ENCODE measurements at regions not wholly inside any gene's neighbourhood (a gene's known extent, or its start where the extent isn't known, plus 50 kb on each side); places are given as distances from the start of the nearest gene placed in this dataset.

DNA sequence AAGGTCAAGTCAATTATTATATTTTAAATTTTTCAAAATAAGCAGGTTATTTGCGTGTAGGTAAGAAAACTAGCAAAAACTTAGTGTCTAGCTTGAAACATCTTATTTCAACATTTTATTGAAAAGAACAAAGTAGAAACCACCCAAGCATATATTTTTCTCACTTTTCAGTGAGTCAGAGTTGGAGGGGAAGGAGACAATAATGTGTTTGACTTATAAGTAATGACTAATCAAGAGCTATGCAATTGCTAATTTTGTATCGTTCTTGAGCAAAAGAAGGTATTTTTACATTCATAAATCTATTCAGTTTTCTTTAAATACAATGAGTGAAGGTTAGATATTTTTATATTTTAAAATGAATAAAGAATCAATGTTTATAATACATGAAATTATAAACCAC is 54.4 kb upstream of the P2RY1 start:
- DNase-seq: no peak

DNA sequence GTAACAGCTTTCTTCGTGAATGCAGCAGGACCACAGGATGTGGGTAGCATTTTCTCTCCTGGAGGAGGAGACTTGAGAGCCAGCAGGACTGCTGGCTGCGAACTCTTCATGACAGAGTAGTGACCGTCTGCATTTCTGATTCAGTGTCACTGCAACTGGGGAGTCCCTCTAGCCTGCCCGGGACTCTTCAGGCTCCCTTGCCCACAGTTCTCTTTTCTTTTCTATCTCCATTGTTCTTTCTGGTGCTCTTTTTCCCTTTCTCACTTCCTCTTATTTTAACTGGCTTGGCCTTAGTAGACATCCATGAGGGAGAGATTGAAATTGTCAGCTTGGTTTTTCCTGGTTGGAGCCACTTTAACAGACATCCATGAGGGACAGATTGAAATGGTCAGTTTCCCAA is 49.9 kb upstream of the P2RY1 start:
- DNase-seq: no peak

Measured in NCI-H146 (cell line).